SK-N-SH (cell line): ENCODE measurements at regions not wholly inside any gene's neighbourhood (a gene's known extent, or its start where the extent isn't known, plus 50 kb on each side); places are given as distances from the start of the nearest gene placed in this dataset.

Experiments
- CTCF ChIA-PET: fragments of 300-600, 350-600 bp; formaldehyde crosslinking; extraction: SDS; loops from one replicate; lab custom pipeline; 2021; lab: Yijun Ruan, JAX
- POLR2A ChIA-PET: fragments of 350-600 bp; sonication (Branson Sonifier 250); formaldehyde crosslinking; extraction: SDS; loops from one replicate; lab custom pipeline; 2020; ENCODE audit warnings: antibody characterized with exemption, inconsistent platforms; lab: Yijun Ruan, JAX
- DNase-seq: peaks from one replicate; pipeline ENCODE4 v3.0.0; 2012
- H2AFZ ChIP-seq: fragments of 200-600 bp; sonication (generic); 2 replicates; pipeline ENCODE4 v1.8.1; 2016; ENCODE audit warnings: antibody characterized with exemption, mild to moderate bottlenecking, low read depth
- H3F3A ChIP-seq: fragments of 200-600 bp; sonication (generic); replicated peaks from 2 replicates; pipeline ENCODE3; 2016; ENCODE audit warnings: antibody characterized with exemption, mild to moderate bottlenecking; ENCODE audit not compliant: insufficient read depth
- H3K27ac ChIP-seq, 2 experiments: fragments of 200-500 bp in 1 of 2; fragments of 200-600 bp in 1 of 2; sonication (Bioruptor generic) in 1 of 2; sonication (generic), shearing (Covaris generic) in 1 of 2; 2 replicates each; pipeline versions ENCODE4 v1.5.1 to v1.6.1; 2014 to 2016; ENCODE audit warnings: low read depth in 2 of 2, inconsistent platforms in 1 of 2, low read length in 1 of 2, mild to moderate bottlenecking in 1 of 2, mixed read lengths in 1 of 2
- H3K27me3 ChIP-seq: fragments of 200-600 bp; sonication (generic), shearing (Covaris generic); 2 replicates; pipeline ENCODE4 v1.6.1; 2016; ENCODE audit warnings: mixed run types; ENCODE audit not compliant: insufficient read depth
- H3K36me3 ChIP-seq, 2 experiments: fragments of 200-500 bp in 1 of 2; fragments of 200-600 bp in 1 of 2; sonication (Bioruptor generic) in 1 of 2; sonication (generic) in 1 of 2; replicated peaks in 1 of 2; 2 replicates each; pipeline versions ENCODE3 to v1.5.1; 2014 to 2016; ENCODE audit warnings: low read length in 1 of 2, mild to moderate bottlenecking in 1 of 2; ENCODE audit not compliant: insufficient read depth in 2 of 2, control insufficient read depth in 1 of 2
- H3K4me1 ChIP-seq, 2 experiments: fragments of 200-500 bp in 1 of 2; fragments of 200-600 bp in 1 of 2; sonication (Bioruptor generic) in 1 of 2; sonication (generic), shearing (Covaris generic) in 1 of 2; 2 replicates each; pipeline versions ENCODE4 v1.5.1 to v1.6.1; 2014 to 2016; ENCODE audit warnings: low read depth in 1 of 2, low read length in 1 of 2, mixed run types in 1 of 2; ENCODE audit not compliant: insufficient read depth in 2 of 2, control insufficient read depth in 1 of 2
- H3K4me2 ChIP-seq: fragments of 200-600 bp; sonication (generic), shearing (Covaris generic); 2 replicates; pipeline ENCODE4 v1.6.1; 2017; ENCODE audit warnings: mixed run types
- H3K4me3 ChIP-seq, 2 experiments: fragments of 200-500 bp in 1 of 2; fragments of 200-600 bp in 1 of 2; sonication (Bioruptor generic) in 1 of 2; sonication (generic), shearing (Covaris generic) in 1 of 2; 2 replicates each; pipeline versions ENCODE4 v1.5.1 to v1.8.1; 2014 to 2016; ENCODE audit warnings: low read depth in 2 of 2, inconsistent platforms in 1 of 2, low read length in 1 of 2, mild to moderate bottlenecking in 1 of 2, mixed read lengths in 1 of 2, moderate library complexity in 1 of 2
- H3K79me2 ChIP-seq: fragments of 200-600 bp; sonication (generic); 2 replicates; pipeline ENCODE4 v1.8.1; 2017; ENCODE audit warnings: mild to moderate bottlenecking; ENCODE audit not compliant: insufficient read depth
- H3K9ac ChIP-seq: fragments of 200-600 bp; sonication (generic); 2 replicates; pipeline ENCODE4 v1.6.1; 2017; ENCODE audit warnings: mixed run types
- H3K9me2 ChIP-seq: fragments of 200-600 bp; sonication (generic); 2 replicates; pipeline ENCODE4 v1.6.1; 2017; ENCODE audit warnings: mixed run types
- H3K9me3 ChIP-seq: fragments of 200-600 bp; sonication (generic); 2 replicates; pipeline ENCODE4 v1.6.1; 2017; ENCODE audit warnings: mixed run types, mild to moderate bottlenecking, moderate library complexity
- H4K20me1 ChIP-seq: fragments of 200-600 bp; sonication (generic); 2 replicates; pipeline ENCODE4 v1.6.1; 2017; ENCODE audit warnings: mild to moderate bottlenecking, mixed run types; ENCODE audit not compliant: insufficient read depth
- CHD2 ChIP-seq: fragments of 150-350 bp; IDR thresholded peaks from 2 replicates; pipeline ENCODE4 v1.6.1; 2018; ENCODE audit warnings: low read length; ENCODE audit not compliant: partially characterized antibody
- ELF1 ChIP-seq: IDR thresholded peaks from 2 replicates; pipeline ENCODE4 v1.4.0; 2012
- EZH2phosphoT487 ChIP-seq: fragments of 200-600 bp; sonication (generic); IDR thresholded peaks from 2 replicates; pipeline ENCODE4 v1.6.1; 2017; ENCODE audit warnings: low read depth, mixed run types, mild to moderate bottlenecking, antibody characterized with exemption, moderate library complexity, borderline replicate concordance
- FOXJ3 ChIP-seq: sonication (generic); formaldehyde crosslinking; IDR thresholded peaks from 2 replicates; pipeline ENCODE4 v1.5.1; 2020; ENCODE audit warnings: mild to moderate bottlenecking, missing genetic modification reagents
- GABPA ChIP-seq: IDR thresholded peaks from 2 replicates; pipeline ENCODE4 v1.4.0; 2012; ENCODE audit warnings: low read depth, mild to moderate bottlenecking
- MEF2A ChIP-seq: IDR thresholded peaks from 2 replicates; pipeline ENCODE4 v1.4.0; 2012; ENCODE audit warnings: low read depth, borderline replicate concordance
- POLR2AphosphoS5 ChIP-seq: IDR thresholded peaks from 2 replicates; pipeline ENCODE4 v1.6.1; 2012; ENCODE audit warnings: low read depth, low read length
- RAD21 ChIP-seq: IDR thresholded peaks from 2 replicates; pipeline ENCODE4 v1.6.1; 2012; ENCODE audit warnings: mild to moderate bottlenecking, low read length
- RCOR1 ChIP-seq: fragments of 150-350 bp; IDR thresholded peaks from 2 replicates; pipeline ENCODE4 v1.6.1; 2017; ENCODE audit warnings: antibody characterized with exemption, low read length
- SMC3 ChIP-seq: IDR thresholded peaks from 2 replicates; pipeline ENCODE4 v1.6.1; 2012; ENCODE audit warnings: low read depth, low read length, improper control_type of control experiment
- TCF12 ChIP-seq: IDR thresholded peaks from 2 replicates; pipeline ENCODE4 v1.4.0; 2012
- TEAD4 ChIP-seq: IDR thresholded peaks from 2 replicates; pipeline ENCODE4 v1.4.0; 2012; ENCODE audit warnings: mild to moderate bottlenecking, borderline replicate concordance; ENCODE audit not compliant: insufficient read depth
- WGBS: methylation state at CpG from one replicate; pipeline ENCODE4 v1.1.6; 2017; ENCODE audit warnings: low lambda C conversion rate; 5-methylcytosine and 5-hydroxymethylcytosine counted together

- no peaks in the 10 kb centered on the region; the same call in 1 of the 2 replicates for H3K9me3 ChIP-seq
- no peaks in the 10 kb centered on the region for H3K79me2 ChIP-seq
- no peaks in the 10 kb centered on the region for H3F3A ChIP-seq
- H3K27ac ChIP-seq, result no peak overlapping the region
- H4K20me1 ChIP-seq, result no peaks in the 10 kb centered on the region
- H3K4me2 ChIP-seq, result no peak overlapping the region
- no peak overlapping the region for H2AFZ ChIP-seq
- TF ChIP-seq ELF1 (no peak), FOXJ3 (CRISPR knock-in tag) (no peak), EZH2phosphoT487 (no peak), RAD21 (peak; percentile 24; the same call in 1 of the 2 replicates)
- CTCF ChIA-PET, result no interaction called here
- H3K4me1 ChIP-seq, result no peaks in the 10 kb centered on the region
- H3K9ac ChIP-seq, result no peak overlapping the region
- no peaks in the 10 kb centered on the region for H3K9me2 ChIP-seq
- WGBS, result 13% methylated on average over 2 of the region's 2 CpGs
- H3K4me3 ChIP-seq, result no peak overlapping the region
- no peaks in the 10 kb centered on the region for H3K27me3 ChIP-seq
- POLR2A ChIA-PET, result no interaction called here
- H3K36me3 ChIP-seq, result no peaks in the 10 kb centered on the region
- no peak for DNase-seq
Observed at GRCh38 chr1:34292472-34292871, 115.8 kb downstream of the C1orf94 start.

GRCh38 chr1:34296059-34296458, 119.4 kb downstream of the C1orf94 start:
- WGBS, result 10% methylated on average over 6 of the region's 6 CpGs
- POLR2A ChIA-PET, result no interaction called here
- H3F3A ChIP-seq, result no peaks in the 10 kb centered on the region
- H3K79me2 ChIP-seq, result no peaks in the 10 kb centered on the region
- H3K9me3 ChIP-seq, result no peaks in the 10 kb centered on the region
- H3K36me3 ChIP-seq, result no peaks in the 10 kb centered on the region
- H3K9ac ChIP-seq, result no peak overlapping the region
- H4K20me1 ChIP-seq, result no peaks in the 10 kb centered on the region
- DNase-seq, result no peak
- no peak overlapping the region for H3K4me3 ChIP-seq
- H2AFZ ChIP-seq, result no peak overlapping the region
- no peak overlapping the region for H3K27ac ChIP-seq
- TF ChIP-seq TEAD4, result no peak
- no peak for TF ChIP-seq SMC3
- no peak for TF ChIP-seq CHD2
- TF ChIP-seq RCOR1, result no peak
- no peak for TF ChIP-seq MEF2A
- no peak for TF ChIP-seq GABPA
- no peak for TF ChIP-seq EZH2phosphoT487
- no peak for TF ChIP-seq POLR2AphosphoS5
- no peaks in the 10 kb centered on the region for H3K27me3 ChIP-seq
- H3K4me2 ChIP-seq, result no peak overlapping the region
- H3K9me2 ChIP-seq, result no peaks in the 10 kb centered on the region
- H3K4me1 ChIP-seq, result no peaks in the 10 kb centered on the region
- CTCF ChIA-PET, result no interaction called here

GRCh38 chr1:34302798-34303197, 126.1 kb downstream of the C1orf94 start:
- Histone ChIP-seq H3F3A (no peaks in the 10 kb centered on the region), H3K4me2 (no peak overlapping the region), H4K20me1 (no peaks in the 10 kb centered on the region), H3K9me2 (no peaks in the 10 kb centered on the region), H3K79me2 (no peaks in the 10 kb centered on the region), H3K27ac (no peak overlapping the region), H3K36me3 (no peaks in the 10 kb centered on the region), H2AFZ (no peak overlapping the region), H3K27me3 (no peaks in the 10 kb centered on the region), H3K9ac (no peak overlapping the region), H3K4me3 (no peak overlapping the region), H3K9me3 (peaks cover 22% of the 10 kb centered on the region), H3K4me1 (no peaks in the 10 kb centered on the region)
- POLR2A ChIA-PET, result no interaction called here
- WGBS, result 34% methylated on average over 1 of the region's 1 CpG
- CTCF ChIA-PET, result interaction anchor here (0.9 to 1.6 kb wide), 2 partner anchors 19 to 37 kb away, joined by 3 read pairs; no protein-coding TSS in a partner anchor
- DNase-seq, result no peak
- TF ChIP-seq TCF12 (no peak), GABPA (no peak), SMC3 (no peak)
